Natural killer cell treated with Interleukin-12 subunit alpha and Interleukin-12 subunit beta and Interleukin-15 and Interleukin-18, amount 100 ng/mL, for 72 hours (primary cell): ENCODE measurements at regions not wholly inside any gene's neighbourhood (a gene's known extent, or its start where the extent isn't known, plus 50 kb on each side); places are given as distances from the start of the nearest gene placed in this dataset.
"Not testable (repeated sequence)": the region's sequence is repeated elsewhere in the genome, so short reads cannot be mapped to it uniquely, and the experiment has no call there.

Experiments
- ATAC-seq, 2 donors: fragments of 150-1000 bp; cut with Tn5 transposase in 1 of 2; sonication (Bioruptor Pico), chemical (Tn5 transposase) in 1 of 2; 2 replicates each; pipeline ENCODE4 v1.10.0; 2021
- DNase-seq: peaks from one replicate; pipeline ENCODE4 v3.0.0; 2022; ENCODE audit warnings: low spot score
- H3K27ac Mint-ChIP-seq, 2 donors: 1 replicate in 1 of 2; 2 replicates in 1 of 2; pipeline ENCODE4 v1.8.0; 2022; ENCODE audit warnings: mixed read lengths in 2 of 2, mild to moderate bottlenecking in 1 of 2, moderate library complexity in 1 of 2
- H3K27me3 Mint-ChIP-seq, 2 donors: 1 replicate in 1 of 2; 2 replicates in 1 of 2; pipeline ENCODE4 v1.8.0; 2022; ENCODE audit warnings: mixed read lengths in 2 of 2
- H3K36me3 Mint-ChIP-seq: one replicate; pipeline ENCODE4 v1.8.0; 2022; ENCODE audit warnings: mixed read lengths
- H3K4me1 Mint-ChIP-seq, 2 donors: 1 replicate in 1 of 2; 2 replicates in 1 of 2; pipeline ENCODE4 v1.8.0; 2022; ENCODE audit warnings: low read depth in 2 of 2, mixed read lengths in 2 of 2, mild to moderate bottlenecking in 1 of 2
- H3K4me3 Mint-ChIP-seq: one replicate; pipeline ENCODE4 v1.8.0; 2022; ENCODE audit warnings: mixed read lengths
- H3K9me3 Mint-ChIP-seq: 2 replicates; pipeline ENCODE4 v1.8.0; 2022; ENCODE audit warnings: mixed read lengths

DNA sequence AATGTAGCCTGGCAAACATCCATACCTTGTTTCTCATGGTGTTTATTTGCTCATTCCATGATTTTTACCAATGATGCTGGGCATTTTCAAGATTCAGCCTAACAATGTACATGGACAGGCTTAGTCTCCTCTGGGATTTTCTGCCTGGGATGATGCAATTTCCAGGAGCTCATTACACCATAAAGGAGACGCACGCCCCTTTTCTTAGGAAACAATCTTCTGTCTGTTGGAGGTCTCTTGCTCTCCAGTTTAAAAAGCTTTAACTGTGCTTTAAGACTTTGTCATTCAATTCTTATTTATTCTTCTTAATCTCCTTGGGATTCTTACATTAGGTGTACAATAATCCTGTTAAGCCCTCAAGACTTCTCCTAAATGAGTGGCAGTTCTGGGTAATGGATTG, 150.3 kb upstream of the NRP1 start:
- H3K9me3 Mint-ChIP-seq = no peaks in the 10 kb centered on the region
- no peaks in the 10 kb centered on the region for H3K36me3 Mint-ChIP-seq
- H3K27ac Mint-ChIP-seq = no peak overlapping the region
- peaks cover 8 to 10% of the 10 kb centered on the region in 2 donors for H3K4me1 Mint-ChIP-seq
- H3K4me3 Mint-ChIP-seq = no peak overlapping the region
- DNase-seq = no peak
- peaks cover 0 to 5% of the 10 kb centered on the region in 2 donors for H3K27me3 Mint-ChIP-seq
- no peak for ATAC-seq

DNA sequence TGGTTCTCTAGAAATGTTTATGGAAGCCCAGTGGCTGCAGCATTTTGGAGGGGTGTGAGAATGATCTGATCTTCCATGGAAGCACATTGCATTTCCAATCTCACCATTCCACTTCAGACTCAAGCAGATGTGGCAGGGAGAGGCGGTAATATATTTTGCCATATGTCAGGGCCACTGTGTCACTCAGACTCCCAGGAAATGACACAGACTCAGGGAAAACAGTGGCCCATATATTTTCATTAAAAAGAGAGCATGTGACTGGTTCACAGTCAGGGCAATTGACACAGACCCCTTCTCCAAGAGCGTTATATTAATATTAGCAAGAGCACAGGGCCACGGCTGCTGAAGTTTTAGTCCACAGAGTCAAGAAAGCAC, 149.3 kb upstream of the NRP1 start:
- no peaks in the 10 kb centered on the region for H3K9me3 Mint-ChIP-seq
- H3K27ac Mint-ChIP-seq = no peak overlapping the region
- ATAC-seq (no peak), DNase-seq (no peak)
- no peak overlapping the region for H3K4me3 Mint-ChIP-seq
- H3K27me3 Mint-ChIP-seq = peaks cover 0 to 5% of the 10 kb centered on the region in 2 donors
- H3K4me1 Mint-ChIP-seq = peaks cover 8 to 10% of the 10 kb centered on the region in 2 donors
- no peaks in the 10 kb centered on the region for H3K36me3 Mint-ChIP-seq

DNA sequence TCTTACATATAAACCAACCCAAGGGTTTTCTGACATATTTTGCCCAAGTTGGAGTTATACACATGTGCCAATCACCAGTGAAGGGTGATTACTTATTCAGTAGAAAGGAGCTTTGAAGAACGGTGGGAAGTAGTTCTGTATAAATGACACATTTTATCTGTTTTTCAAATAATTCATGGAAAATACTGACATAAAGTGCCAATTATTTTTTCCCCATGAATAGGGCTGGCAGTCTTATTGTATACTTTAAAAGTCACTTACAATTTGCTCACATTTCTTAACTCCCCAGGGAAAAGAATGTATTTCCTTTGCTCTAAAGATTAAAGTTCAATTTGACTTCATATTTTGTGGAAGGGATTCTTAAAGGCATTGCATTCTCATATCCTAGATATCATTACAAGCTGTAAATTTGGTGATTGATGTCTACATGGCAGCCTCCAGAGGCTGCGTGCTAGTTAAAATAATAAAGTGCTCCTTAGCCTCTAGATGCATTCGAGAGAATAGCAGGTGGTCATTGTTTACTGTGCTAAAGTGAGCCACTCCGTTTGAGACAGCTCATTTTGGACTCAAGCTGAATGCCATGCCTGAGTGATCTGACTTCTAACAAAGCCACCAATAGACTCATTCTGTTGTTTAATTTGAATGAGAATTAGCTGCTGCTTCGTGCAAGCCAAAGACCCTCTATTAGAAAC, 148.8 kb upstream of the NRP1 start:
- no peaks in the 10 kb centered on the region for H3K36me3 Mint-ChIP-seq
- H3K9me3 Mint-ChIP-seq = no peaks in the 10 kb centered on the region
- H3K27me3 Mint-ChIP-seq = peaks cover 0 to 5% of the 10 kb centered on the region in 2 donors
- peaks cover 8 to 10% of the 10 kb centered on the region in 2 donors for H3K4me1 Mint-ChIP-seq
- H3K4me3 Mint-ChIP-seq = no peak overlapping the region
- ATAC-seq = no peak
- H3K27ac Mint-ChIP-seq = no peak overlapping the region
- no peak for DNase-seq

DNA sequence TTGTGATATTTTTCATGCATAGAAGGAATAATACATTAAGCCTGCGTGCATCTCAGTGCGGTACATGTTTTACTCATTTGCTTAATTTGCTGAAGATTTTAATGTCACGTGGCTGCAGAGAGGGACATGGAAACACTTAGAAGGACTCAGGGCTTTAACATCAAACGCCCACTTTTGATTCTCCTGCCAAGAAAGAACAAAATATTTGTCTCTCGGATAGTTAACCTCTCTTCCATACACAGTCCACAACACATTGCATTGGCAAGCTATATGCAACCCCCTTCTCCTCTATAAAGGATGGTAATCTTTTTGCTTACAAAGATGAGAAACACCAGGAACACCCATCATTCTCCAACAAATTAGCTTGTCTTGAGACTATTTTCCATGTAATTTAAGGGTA, 148.0 kb upstream of the NRP1 start:
- H3K27me3 Mint-ChIP-seq = peaks cover under 1 to 5% of the 10 kb centered on the region in 2 donors
- no peak for ATAC-seq
- peaks cover 8 to 10% of the 10 kb centered on the region in 2 donors for H3K4me1 Mint-ChIP-seq
- H3K9me3 Mint-ChIP-seq = no peaks in the 10 kb centered on the region
- no peak overlapping the region for H3K4me3 Mint-ChIP-seq
- DNase-seq = no peak
- H3K27ac Mint-ChIP-seq = no peak overlapping the region
- no peaks in the 10 kb centered on the region for H3K36me3 Mint-ChIP-seq

DNA sequence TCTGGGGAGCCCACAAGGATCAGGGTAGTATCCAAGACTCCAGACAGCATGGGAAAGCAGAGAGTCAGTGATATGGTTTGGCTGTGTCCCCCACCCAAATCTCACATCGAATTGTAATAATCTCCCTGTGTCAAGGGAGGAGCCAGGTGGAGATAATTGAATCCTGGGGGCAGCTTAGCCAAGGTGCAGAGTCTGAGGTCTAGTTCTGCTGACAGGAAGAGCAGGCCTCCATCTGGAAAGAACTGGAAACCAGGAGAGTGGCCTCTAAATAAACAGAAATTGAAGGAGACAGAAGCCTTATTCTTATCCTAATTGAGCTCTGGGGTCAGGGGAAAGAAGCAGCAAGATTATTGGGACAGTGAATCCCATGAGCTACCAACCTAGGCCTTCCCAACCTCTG, 146.7 kb upstream of the NRP1 start:
- DNase-seq (no peak), ATAC-seq (no peak)
- Mint-ChIP-seq H3K27ac (no peak overlapping the region), H3K4me3 (no peak overlapping the region), H3K36me3 (no peaks in the 10 kb centered on the region), H3K4me1 (no peaks in the 10 kb centered on the region), H3K9me3 (no peaks in the 10 kb centered on the region), H3K27me3 (peaks cover 7 to 9% of the 10 kb centered on the region in 2 donors)

DNA sequence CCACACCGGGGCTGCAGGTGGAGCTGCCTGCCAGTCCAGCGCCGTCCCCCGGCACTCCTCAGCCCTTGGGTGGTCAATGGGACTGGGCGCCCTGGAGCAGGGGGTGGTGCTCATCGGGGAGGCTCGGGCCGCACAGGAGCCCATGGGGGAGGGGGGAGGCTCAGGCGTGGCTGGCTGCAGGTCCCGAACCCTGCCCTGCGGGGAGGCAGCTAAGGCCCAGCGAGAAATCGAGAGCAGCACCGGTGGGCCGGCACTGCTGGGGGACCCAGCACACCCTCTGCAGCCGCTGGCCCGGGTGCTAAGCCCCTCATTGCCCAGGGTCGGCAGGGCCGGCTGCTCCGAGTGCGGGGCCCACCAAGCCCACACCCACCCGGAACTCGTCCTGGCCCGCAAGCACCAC, 145.9 kb upstream of the NRP1 start:
- not testable (repeated sequence) for H3K36me3 Mint-ChIP-seq, ATAC-seq, DNase-seq, H3K27me3 Mint-ChIP-seq, H3K4me3 Mint-ChIP-seq, H3K27ac Mint-ChIP-seq, H3K9me3 Mint-ChIP-seq, H3K4me1 Mint-ChIP-seq

DNA sequence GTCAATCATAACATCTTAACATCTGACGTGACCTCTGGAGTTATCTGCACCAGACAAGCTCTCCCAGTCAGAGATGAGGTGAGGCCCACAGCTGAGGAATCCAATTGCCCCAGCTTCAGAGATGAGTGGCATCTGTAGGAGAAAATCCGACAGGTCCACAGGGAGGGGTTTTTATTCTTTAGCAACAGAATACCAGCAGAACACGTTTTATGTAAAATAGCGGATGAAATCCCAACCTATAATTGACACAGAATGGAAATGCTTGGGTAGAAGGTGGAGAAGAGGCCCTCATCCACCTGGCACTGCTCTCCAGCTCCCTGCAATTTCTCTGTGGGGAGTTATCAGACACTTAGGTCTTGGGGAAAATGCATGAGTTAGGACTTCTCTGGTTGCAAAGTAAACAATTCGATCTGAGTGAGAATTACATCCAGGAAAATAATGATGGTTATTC, 144.2 kb upstream of the NRP1 start:
- H3K4me1 Mint-ChIP-seq = no peaks in the 10 kb centered on the region
- H3K27me3 Mint-ChIP-seq = peaks cover 8 to 11% of the 10 kb centered on the region in 2 donors
- no peak overlapping the region for H3K27ac Mint-ChIP-seq
- H3K36me3 Mint-ChIP-seq = no peaks in the 10 kb centered on the region
- no peak for DNase-seq
- H3K4me3 Mint-ChIP-seq = no peak overlapping the region
- no peaks in the 10 kb centered on the region for H3K9me3 Mint-ChIP-seq
- ATAC-seq = no peak

DNA sequence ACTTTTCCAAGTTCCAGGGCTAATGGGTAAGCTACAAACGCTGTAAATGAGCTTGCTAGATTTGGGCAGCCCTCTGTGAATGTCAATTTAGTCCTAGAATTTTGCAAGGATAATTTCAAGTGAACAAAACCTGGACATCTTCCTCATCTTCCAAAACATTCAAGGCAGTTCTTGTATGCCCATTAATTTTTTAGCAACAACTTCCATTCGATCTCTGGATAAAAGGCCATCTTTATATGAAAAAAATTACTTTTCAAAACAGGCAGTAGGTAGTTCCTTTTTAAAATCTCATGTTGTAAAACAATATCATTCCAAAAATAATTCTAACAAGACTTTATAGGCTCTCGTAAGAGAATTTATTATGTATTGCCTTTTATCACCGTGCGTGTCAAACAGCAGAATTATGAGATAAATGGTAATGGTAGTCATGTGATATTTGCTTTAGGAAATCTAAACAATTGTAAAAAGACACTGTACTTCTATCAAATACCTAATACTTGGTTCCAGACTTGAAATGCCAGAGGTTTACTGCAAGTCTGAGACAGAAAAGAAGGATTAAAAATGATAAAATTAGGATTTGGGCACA, 143.7 kb upstream of the NRP1 start:
- H3K27ac Mint-ChIP-seq = no peak overlapping the region
- no peaks in the 10 kb centered on the region for H3K4me1 Mint-ChIP-seq
- H3K36me3 Mint-ChIP-seq = no peaks in the 10 kb centered on the region
- no peak for DNase-seq
- H3K27me3 Mint-ChIP-seq = peaks cover 10 to 16% of the 10 kb centered on the region in 2 donors
- H3K9me3 Mint-ChIP-seq = no peaks in the 10 kb centered on the region
- no peak overlapping the region for H3K4me3 Mint-ChIP-seq
- no peak for ATAC-seq

DNA sequence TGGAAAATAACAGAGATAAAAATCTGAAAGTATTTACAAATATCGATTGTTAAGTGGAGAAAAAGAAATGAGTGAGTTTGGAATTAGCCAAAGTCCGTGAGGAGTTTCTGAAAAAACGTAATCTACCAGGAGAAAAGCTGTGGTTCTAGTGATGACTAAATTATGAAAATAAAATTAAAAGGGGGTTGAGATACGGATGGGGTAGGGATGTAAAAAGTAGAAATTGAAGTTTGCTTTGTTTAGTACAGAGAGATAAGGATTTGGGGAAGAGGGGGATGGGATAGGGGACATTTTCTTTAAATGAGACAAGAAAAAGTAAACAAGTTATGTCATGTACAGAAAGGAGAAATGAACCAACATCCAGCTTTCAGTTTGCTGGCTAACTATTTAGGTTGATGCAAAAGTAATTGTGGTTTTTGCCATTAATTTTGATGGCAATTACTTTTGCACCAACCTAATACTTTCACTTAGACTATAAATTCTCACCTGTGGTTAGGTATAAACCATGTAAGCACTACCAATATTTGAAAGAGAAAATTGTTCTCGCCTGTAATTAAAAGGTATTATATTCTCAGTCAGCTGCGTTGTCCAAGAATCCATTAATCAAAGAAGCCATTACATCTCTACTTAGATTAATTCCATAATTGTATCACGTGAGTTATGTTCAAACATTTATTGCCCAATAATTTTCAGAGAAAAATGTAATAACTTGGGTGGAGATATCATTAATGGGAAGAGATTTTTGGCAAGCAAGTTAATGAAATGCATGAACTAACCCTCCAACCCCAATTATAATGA, 143.0 kb upstream of the NRP1 start:
- H3K4me1 Mint-ChIP-seq = no peaks in the 10 kb centered on the region
- H3K27ac Mint-ChIP-seq = no peak overlapping the region
- no peaks in the 10 kb centered on the region for H3K36me3 Mint-ChIP-seq
- H3K9me3 Mint-ChIP-seq = no peaks in the 10 kb centered on the region
- no peak for ATAC-seq
- H3K27me3 Mint-ChIP-seq = peaks cover 11 to 18% of the 10 kb centered on the region in 2 donors
- H3K4me3 Mint-ChIP-seq = no peak overlapping the region
- DNase-seq = no peak

DNA sequence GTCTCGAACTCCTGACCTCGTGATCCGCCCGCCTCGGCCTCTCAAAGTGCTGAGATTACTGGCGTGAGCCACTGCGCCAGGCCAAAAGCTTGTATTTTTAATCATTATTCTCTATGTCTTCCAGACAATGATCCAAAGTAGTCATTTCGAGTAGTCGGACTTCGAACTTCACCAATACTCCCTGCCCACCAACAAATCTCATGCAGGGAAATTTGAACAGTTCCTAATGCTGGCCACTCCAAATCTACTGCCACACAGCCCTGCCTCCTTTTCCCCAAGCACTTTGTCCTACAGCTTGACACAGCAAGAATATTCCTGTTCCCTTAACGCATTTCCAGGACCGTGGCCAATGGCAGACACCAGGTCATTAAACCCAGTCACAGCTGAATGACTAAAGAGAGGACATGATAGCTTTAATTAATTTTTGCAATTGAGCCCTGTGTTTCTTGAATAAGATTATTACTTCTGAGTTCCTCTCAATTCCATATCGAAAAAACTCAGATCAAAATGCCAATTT, 142.3 kb upstream of the NRP1 start:
- no peaks in the 10 kb centered on the region for H3K9me3 Mint-ChIP-seq
- no peak for DNase-seq
- H3K4me1 Mint-ChIP-seq = no peaks in the 10 kb centered on the region
- peaks cover 15 to 24% of the 10 kb centered on the region in 2 donors for H3K27me3 Mint-ChIP-seq
- ATAC-seq = no peak
- H3K27ac Mint-ChIP-seq = no peak overlapping the region
- H3K4me3 Mint-ChIP-seq = no peak overlapping the region
- no peaks in the 10 kb centered on the region for H3K36me3 Mint-ChIP-seq

DNA sequence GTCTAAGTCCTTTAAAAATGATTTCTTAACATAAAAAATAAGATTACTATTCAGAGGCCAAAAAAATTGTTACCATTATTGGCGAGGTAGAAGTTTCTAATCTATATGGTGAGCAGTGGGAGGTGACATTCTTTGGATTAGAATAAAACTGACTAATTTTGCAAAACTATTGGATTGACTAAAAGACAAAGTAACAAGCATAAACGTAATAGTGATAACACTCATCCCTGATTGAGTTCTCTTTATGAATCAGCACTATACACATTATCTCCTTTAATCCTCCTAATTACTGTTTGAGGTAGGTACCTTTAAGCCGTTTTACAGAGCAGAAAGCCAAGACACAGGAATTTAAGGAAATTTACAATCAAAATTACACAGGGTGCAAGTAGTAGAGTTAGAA, 139.2 kb upstream of the NRP1 start:
- Mint-ChIP-seq H3K4me1 (no peaks in the 10 kb centered on the region), H3K27me3 (peaks cover 15 to 24% of the 10 kb centered on the region in 2 donors), H3K36me3 (no peaks in the 10 kb centered on the region), H3K4me3 (no peak overlapping the region), H3K9me3 (no peaks in the 10 kb centered on the region), H3K27ac (no peak overlapping the region)
- DNase-seq (no peak), ATAC-seq (no peak)

DNA sequence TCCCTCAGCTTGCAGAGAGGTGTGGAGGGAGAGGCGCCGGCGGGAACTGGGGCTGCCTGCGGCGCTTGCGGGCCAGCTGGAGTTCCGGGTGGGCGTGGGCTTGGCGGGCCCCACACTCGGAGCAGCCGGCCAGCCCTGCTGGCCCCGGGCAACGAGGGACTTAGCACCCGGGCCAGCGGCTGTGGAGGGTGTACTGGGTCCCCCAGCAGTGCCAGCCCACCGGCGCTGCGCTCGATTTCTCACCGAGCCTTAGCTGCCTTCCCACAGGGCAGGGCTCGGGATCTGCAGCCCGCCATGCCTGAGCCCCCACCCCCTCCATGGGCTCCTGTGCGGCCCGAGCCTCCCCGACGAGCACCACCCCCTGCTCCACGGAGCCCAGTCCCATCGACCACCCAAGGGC, 133.5 kb upstream of the NRP1 start:
- H3K4me3 Mint-ChIP-seq, H3K27ac Mint-ChIP-seq, ATAC-seq, H3K27me3 Mint-ChIP-seq, H3K4me1 Mint-ChIP-seq, H3K9me3 Mint-ChIP-seq, H3K36me3 Mint-ChIP-seq, DNase-seq: not testable (repeated sequence)

DNA sequence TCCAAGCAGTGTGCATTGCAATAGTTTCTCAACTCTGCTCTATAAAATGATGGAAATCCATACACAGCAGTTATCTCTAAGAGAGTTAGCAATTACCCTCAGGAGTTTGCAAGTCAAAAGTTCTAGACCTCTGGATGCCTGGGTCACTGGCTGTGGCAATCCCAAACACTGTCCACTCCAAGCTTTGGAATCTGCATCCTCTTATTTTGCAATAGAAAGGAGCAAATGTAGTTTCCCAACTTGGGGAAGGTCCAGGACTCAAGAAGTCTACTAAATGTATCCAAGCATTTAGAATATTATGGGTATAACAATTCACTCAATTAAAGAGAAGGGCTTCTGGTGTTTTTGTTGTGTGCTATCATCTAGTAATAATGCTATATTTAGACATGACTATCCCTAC, 131.3 kb upstream of the NRP1 start:
- no peak for DNase-seq
- Mint-ChIP-seq H3K9me3 (no peaks in the 10 kb centered on the region), H3K27ac (no peak overlapping the region), H3K4me3 (no peak overlapping the region), H3K36me3 (no peaks in the 10 kb centered on the region), H3K4me1 (no peaks in the 10 kb centered on the region), H3K27me3 (peaks cover 0 to 3% of the 10 kb centered on the region in 2 donors)
- ATAC-seq = no peak

DNA sequence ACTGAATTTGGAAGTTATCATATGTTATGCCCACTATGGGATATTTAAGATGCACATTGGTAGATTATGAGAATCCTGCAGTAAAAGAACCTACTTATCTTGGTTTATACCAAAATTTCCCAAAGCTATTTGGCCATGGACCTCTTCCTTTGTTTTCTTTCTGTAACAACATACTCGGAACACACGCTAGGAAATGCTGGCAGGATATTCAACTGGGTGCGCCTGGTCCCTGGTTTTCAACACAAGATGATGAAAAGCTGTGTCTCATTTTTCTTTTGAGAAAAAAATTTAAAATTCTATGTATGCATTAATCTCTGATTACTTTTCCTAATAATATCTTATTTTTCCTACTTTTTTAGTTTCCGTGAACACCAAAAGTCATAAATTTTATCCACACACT, 128.5 kb upstream of the NRP1 start:
- H3K27ac Mint-ChIP-seq = no peak overlapping the region
- no peak for ATAC-seq
- H3K9me3 Mint-ChIP-seq = no peaks in the 10 kb centered on the region
- H3K4me3 Mint-ChIP-seq = no peak overlapping the region
- H3K4me1 Mint-ChIP-seq = no peaks in the 10 kb centered on the region
- DNase-seq = no peak
- H3K36me3 Mint-ChIP-seq = no peaks in the 10 kb centered on the region
- H3K27me3 Mint-ChIP-seq = peaks cover 0 to 3% of the 10 kb centered on the region in 2 donors
